HepG2 (cell line): ENCODE measurements at regions not wholly inside any gene's neighbourhood (a gene's known extent, or its start where the extent isn't known, plus 50 kb on each side); places are given as distances from the start of the nearest gene placed in this dataset.

Experiments
- ATAC-seq: fragments of 200-7000 bp; cut with Tn5 transposase; 3 replicates; pipeline ENCODE4 v1.9.1; 2020; ENCODE audit warnings: mild to moderate bottlenecking, moderate library complexity
- BruUV-seq: library from RNA; stranded (reverse); fragments of 400-500 nt; replicated peaks from 2 replicates; lab custom pipeline; 2021; lab: Mats Ljungman, UMichigan
- CTCF ChIA-PET: fragments of 300-600 bp; formaldehyde crosslinking; extraction: SDS; loops from one replicate; lab custom pipeline; 2021; ENCODE audit warnings: low total read pairs, inconsistent platforms, low intra/inter-chr PET ratio; lab: Yijun Ruan, JAX
- POLR2A ChIA-PET: fragments of 350-600 bp; sonication (Branson Sonifier 250); formaldehyde crosslinking; loops from one replicate; lab custom pipeline; 2020; ENCODE audit warnings: antibody characterized with exemption, inconsistent platforms; lab: Yijun Ruan, JAX
- DNase-seq: peaks from one replicate; pipeline ENCODE4 v3.0.0-alpha.2; 2015; ENCODE audit warnings: low spot score
- FAIRE-seq: peaks from 3 replicates; lab custom pipeline; 2011; peaks lifted over from hg19 to GRCh38; lab: Jason Lieb, UNC
- H2AFZ ChIP-seq: one replicate; pipeline ENCODE4 v1.6.1; 2011; ENCODE audit warnings: low read length, inconsistent platforms
- H3K27ac ChIP-seq: fragments of 300-600 bp; 3 replicates; pipeline ENCODE4 v1.8.0; 2011; ENCODE audit warnings: mixed run types, mild to moderate bottlenecking, mixed read lengths, low read length, inconsistent platforms; ENCODE audit not compliant: insufficient read depth; ENCODE audit errors: extremely low read length
- H3K27me3 ChIP-seq, 2 experiments: fragments of 200-600 bp in 1 of 2; 2 replicates in 1 of 2; 3 replicates in 1 of 2; pipeline versions ENCODE4 v1.6.0 to v1.8.0; 2011; ENCODE audit warnings: low read length in 2 of 2, mild to moderate bottlenecking in 2 of 2, moderate library complexity in 2 of 2, inconsistent platforms in 1 of 2; ENCODE audit not compliant: insufficient read depth in 2 of 2, control insufficient read depth in 1 of 2
- H3K36me3 ChIP-seq, 2 experiments: fragments of 200-600 bp in 1 of 2; replicated peaks in 1 of 2; 2 replicates in 1 of 2; 3 replicates in 1 of 2; pipeline versions ENCODE4 v1.5.1 to v1.8.0; 2011; ENCODE audit warnings: low read length in 2 of 2, inconsistent platforms in 1 of 2; ENCODE audit not compliant: insufficient read depth in 2 of 2, control insufficient read depth in 1 of 2
- H3K4me1 ChIP-seq: 2 replicates; pipeline ENCODE4 v1.5.1; 2012; ENCODE audit warnings: low read length, inconsistent platforms; ENCODE audit not compliant: insufficient read depth
- H3K4me2 ChIP-seq: 2 replicates; pipeline ENCODE4 v1.6.0; 2011; ENCODE audit warnings: low read depth, low read length, inconsistent platforms
- H3K4me3 ChIP-seq, 3 experiments: fragments of 200-600 bp in 1 of 3; sonication (generic), shearing (Covaris generic) in 1 of 3; replicated peaks in 1 of 3; 2 replicates each; pipeline ENCODE4 v1.5.1; 2011 to 2016; ENCODE audit warnings: low read length in 3 of 3, inconsistent platforms in 2 of 3, low read depth in 2 of 3, mild to moderate bottlenecking in 2 of 3, control low read depth in 1 of 3, mixed read lengths in 1 of 3; ENCODE audit not compliant: insufficient read depth in 1 of 3
- H3K79me2 ChIP-seq: one replicate; pipeline ENCODE4 v1.6.1; 2011; ENCODE audit warnings: low read length, inconsistent platforms; ENCODE audit not compliant: insufficient read depth
- H3K9ac ChIP-seq: 2 replicates; pipeline ENCODE4 v1.6.0; 2011; ENCODE audit warnings: mild to moderate bottlenecking, low read depth, low read length, inconsistent platforms; ENCODE audit not compliant: insufficient read depth
- H3K9me3 ChIP-seq: 2 replicates; pipeline ENCODE4 v1.5.1; 2012; ENCODE audit warnings: mild to moderate bottlenecking, low read length
- H4K20me1 ChIP-seq: 2 replicates; pipeline ENCODE4 v1.6.0; 2011; ENCODE audit warnings: inconsistent platforms, mild to moderate bottlenecking, low read length, moderate library complexity; ENCODE audit not compliant: insufficient read depth
- ATF7 ChIP-seq, 2 experiments: fragments of 450-650 bp in 1 of 2; sonication (generic) in 1 of 2; formaldehyde crosslinking in 1 of 2; IDR thresholded peaks; 2 replicates each; pipeline versions ENCODE4 v1.4.0 to v1.6.1; 2016 to 2020; ENCODE audit warnings: antibody characterized with exemption in 1 of 2, mild to moderate bottlenecking in 1 of 2, missing genetic modification reagents in 1 of 2
- CBFB ChIP-seq: sonication (generic); formaldehyde crosslinking; IDR thresholded peaks from 2 replicates; pipeline ENCODE4 v1.4.0; 2020; ENCODE audit warnings: missing genetic modification reagents
- FOXA3 ChIP-seq: IDR thresholded peaks from 2 replicates; pipeline ENCODE4 v1.6.1; 2016; ENCODE audit warnings: missing genetic modification reagents, missing compliant biosample characterization
- GLI4 ChIP-seq: sonication (generic); formaldehyde crosslinking; IDR thresholded peaks from 2 replicates; pipeline ENCODE4 v1.5.1; 2020; ENCODE audit warnings: missing genetic modification reagents, mild to moderate bottlenecking, moderate library complexity, borderline replicate concordance
- MATR3 ChIP-seq: sonication (generic); formaldehyde crosslinking; IDR thresholded peaks from 2 replicates; pipeline ENCODE4 v1.4.0; 2020; ENCODE audit warnings: missing genetic modification reagents
- PHF5A ChIP-seq: IDR thresholded peaks from one replicate; pipeline ENCODE4 v1.6.1; 2018; ENCODE audit warnings: low read depth, missing genetic modification reagents; ENCODE audit not compliant: unreplicated experiment
- RBM22 ChIP-seq: fragments of 200-400 bp; formaldehyde crosslinking; optimal IDR thresholded peaks from 2 replicates; pipeline ENCODE3; 2017; ENCODE audit warnings: mild to moderate bottlenecking, low read length, moderate library complexity
- ZNF343 ChIP-seq: sonication (generic); formaldehyde crosslinking; IDR thresholded peaks from 2 replicates; pipeline ENCODE4 v1.4.0; 2020; ENCODE audit warnings: mild to moderate bottlenecking, missing genetic modification reagents
- ZNF790 ChIP-seq: sonication (generic); formaldehyde crosslinking; IDR thresholded peaks from 2 replicates; pipeline ENCODE4 v1.8.0; 2022; ENCODE audit warnings: missing genetic modification reagents, mild to moderate bottlenecking, borderline replicate concordance
- WGBS: methylation state at CpG from one replicate; pipeline ENCODE4 v1.1.6; 2017; ENCODE audit warnings: low lambda C conversion rate; 5-methylcytosine and 5-hydroxymethylcytosine counted together
- in situ Hi-C: cut with HindIII; loops from 2 replicates; pipeline ENCODE4 v1.10.0; 2017; ENCODE audit warnings: low pct_unique_long_range_greater_than_20kb; ENCODE audit not compliant: extremely low pct_ligation_motif_present
- intact Hi-C: fragments of 100-400 bp; cut with micrococcal nuclease; formaldehyde crosslinking; loops from one replicate; pipeline ENCODE4 v1.10.0; 2022; ENCODE audit not compliant: unreplicated experiment
- TF ChIP-seq, protein P1 (sequence below): sonication (generic); formaldehyde crosslinking; IDR thresholded peaks from 2 replicates; pipeline ENCODE4 v1.5.1; 2020; ENCODE audit warnings: mild to moderate bottlenecking, missing genetic modification reagents, borderline replicate concordance
- TF ChIP-seq, protein P2 (sequence below): sonication (generic); formaldehyde crosslinking; IDR thresholded peaks from 2 replicates; pipeline ENCODE4 v1.4.0; 2020; ENCODE audit warnings: mild to moderate bottlenecking, missing genetic modification reagents
- TF ChIP-seq, protein P3 (sequence below): sonication (generic); formaldehyde crosslinking; IDR thresholded peaks from 2 replicates; pipeline ENCODE4 v1.4.0; 2020; ENCODE audit warnings: low read depth, mild to moderate bottlenecking, missing genetic modification reagents

DNA sequence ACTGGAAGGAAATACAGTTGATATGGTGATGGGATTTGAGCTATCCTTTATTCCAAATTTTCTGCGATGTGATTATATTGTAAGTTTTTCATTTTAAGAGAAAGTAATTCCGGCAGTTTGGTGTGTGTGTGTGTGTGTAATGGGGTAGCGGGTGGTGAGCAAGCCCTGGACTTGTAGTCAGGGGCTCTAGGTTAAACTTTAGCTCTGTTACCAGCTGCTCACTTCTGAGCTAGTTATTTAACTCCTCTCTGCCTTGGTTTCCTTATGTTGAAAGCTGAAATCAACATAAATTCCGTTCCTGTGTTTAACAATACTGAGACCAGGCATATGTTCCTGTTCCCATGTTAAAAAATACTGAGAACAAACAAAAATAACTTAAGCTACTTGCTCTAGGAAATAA lies 174.1 kb upstream of the CASK start:
- no peak overlapping the region for H3K4me3 ChIP-seq
- H3K79me2 ChIP-seq: no peaks in the 10 kb centered on the region
- ATAC-seq (no peak), FAIRE-seq (no peak), DNase-seq (no peak)
- CTCF ChIA-PET: no interaction called here
- in situ Hi-C loops (no loop called here), intact Hi-C loops (no loop called here)
- H4K20me1 ChIP-seq: no peaks in the 10 kb centered on the region
- H3K27me3 ChIP-seq: no peaks in the 10 kb centered on the region
- TF ChIP-seq CBFB (CRISPR knock-in tag) (no peak), ZNF343 (no peak), ATF7 (IDR thresholded peaks at IDR 0.05) (no peak), ATF7 (CRISPR knock-in tag; IDR thresholded peaks at IDR 0.05) (no peak), ZNF790 (CRISPR knock-in tag) (no peak), FOXA3 (CRISPR knock-in tag) (no peak), MATR3 (CRISPR knock-in tag) (no peak), GLI4 (CRISPR knock-in tag) (no peak), RBM22 (no peak), PHF5A (no peak)
- TF ChIP-seq, protein P1, sequence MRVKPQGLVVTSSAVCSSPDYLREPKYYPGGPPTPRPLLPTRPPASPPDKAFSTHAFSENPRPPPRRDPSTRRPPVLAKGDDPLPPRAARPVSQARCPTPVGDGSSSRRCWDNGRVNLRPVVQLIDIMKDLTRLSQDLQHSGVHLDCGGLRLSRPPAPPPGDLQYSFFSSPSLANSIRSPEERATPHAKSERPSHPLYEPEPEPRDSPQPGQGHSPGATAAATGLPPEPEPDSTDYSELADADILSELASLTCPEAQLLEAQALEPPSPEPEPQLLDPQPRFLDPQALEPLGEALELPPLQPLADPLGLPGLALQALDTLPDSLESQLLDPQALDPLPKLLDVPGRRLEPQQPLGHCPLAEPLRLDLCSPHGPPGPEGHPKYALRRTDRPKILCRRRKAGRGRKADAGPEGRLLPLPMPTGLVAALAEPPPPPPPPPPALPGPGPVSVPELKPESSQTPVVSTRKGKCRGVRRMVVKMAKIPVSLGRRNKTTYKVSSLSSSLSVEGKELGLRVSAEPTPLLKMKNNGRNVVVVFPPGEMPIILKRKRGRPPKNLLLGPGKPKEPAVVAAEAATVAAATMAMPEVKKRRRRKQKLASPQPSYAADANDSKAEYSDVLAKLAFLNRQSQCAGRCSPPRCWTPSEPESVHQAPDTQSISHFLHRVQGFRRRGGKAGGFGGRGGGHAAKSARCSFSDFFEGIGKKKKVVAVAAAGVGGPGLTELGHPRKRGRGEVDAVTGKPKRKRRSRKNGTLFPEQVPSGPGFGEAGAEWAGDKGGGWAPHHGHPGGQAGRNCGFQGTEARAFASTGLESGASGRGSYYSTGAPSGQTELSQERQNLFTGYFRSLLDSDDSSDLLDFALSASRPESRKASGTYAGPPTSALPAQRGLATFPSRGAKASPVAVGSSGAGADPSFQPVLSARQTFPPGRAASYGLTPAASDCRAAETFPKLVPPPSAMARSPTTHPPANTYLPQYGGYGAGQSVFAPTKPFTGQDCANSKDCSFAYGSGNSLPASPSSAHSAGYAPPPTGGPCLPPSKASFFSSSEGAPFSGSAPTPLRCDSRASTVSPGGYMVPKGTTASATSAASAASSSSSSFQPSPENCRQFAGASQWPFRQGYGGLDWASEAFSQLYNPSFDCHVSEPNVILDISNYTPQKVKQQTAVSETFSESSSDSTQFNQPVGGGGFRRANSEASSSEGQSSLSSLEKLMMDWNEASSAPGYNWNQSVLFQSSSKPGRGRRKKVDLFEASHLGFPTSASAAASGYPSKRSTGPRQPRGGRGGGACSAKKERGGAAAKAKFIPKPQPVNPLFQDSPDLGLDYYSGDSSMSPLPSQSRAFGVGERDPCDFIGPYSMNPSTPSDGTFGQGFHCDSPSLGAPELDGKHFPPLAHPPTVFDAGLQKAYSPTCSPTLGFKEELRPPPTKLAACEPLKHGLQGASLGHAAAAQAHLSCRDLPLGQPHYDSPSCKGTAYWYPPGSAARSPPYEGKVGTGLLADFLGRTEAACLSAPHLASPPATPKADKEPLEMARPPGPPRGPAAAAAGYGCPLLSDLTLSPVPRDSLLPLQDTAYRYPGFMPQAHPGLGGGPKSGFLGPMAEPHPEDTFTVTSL: no peak
- TF ChIP-seq, protein P2, sequence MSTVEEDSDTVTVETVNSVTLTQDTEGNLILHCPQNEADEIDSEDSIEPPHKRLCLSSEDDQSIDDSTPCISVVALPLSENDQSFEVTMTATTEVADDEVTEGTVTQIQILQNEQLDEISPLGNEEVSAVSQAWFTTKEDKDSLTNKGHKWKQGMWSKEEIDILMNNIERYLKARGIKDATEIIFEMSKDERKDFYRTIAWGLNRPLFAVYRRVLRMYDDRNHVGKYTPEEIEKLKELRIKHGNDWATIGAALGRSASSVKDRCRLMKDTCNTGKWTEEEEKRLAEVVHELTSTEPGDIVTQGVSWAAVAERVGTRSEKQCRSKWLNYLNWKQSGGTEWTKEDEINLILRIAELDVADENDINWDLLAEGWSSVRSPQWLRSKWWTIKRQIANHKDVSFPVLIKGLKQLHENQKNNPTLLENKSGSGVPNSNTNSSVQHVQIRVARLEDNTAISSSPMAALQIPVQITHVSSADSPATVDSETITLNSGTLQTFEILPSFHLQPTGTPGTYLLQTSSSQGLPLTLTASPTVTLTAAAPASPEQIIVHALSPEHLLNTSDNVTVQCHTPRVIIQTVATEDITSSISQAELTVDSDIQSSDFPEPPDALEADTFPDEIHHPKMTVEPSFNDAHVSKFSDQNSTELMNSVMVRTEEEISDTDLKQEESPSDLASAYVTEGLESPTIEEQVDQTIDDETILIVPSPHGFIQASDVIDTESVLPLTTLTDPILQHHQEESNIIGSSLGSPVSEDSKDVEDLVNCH (CRISPR knock-in tag): no peak
- TF ChIP-seq, protein P3, sequence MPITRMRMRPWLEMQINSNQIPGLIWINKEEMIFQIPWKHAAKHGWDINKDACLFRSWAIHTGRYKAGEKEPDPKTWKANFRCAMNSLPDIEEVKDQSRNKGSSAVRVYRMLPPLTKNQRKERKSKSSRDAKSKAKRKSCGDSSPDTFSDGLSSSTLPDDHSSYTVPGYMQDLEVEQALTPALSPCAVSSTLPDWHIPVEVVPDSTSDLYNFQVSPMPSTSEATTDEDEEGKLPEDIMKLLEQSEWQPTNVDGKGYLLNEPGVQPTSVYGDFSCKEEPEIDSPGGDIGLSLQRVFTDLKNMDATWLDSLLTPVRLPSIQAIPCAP (CRISPR knock-in tag): no peak
- 0% methylated on average over 3 of the region's 4 CpGs for WGBS
- H3K9me3 ChIP-seq: no peaks in the 10 kb centered on the region
- POLR2A ChIA-PET: no interaction called here
- no peak overlapping the region for H3K27ac ChIP-seq
- no peak overlapping the region for H3K4me2 ChIP-seq
- peaks cover 14% of the 10 kb centered on the region for H3K4me1 ChIP-seq
- no TSS peak for BruUV-seq
- H2AFZ ChIP-seq: no peak overlapping the region
- no peak overlapping the region for H3K9ac ChIP-seq
- H3K36me3 ChIP-seq: no peaks in the 10 kb centered on the region
